Myocyte (in vitro differentiated cells): ENCODE measurements at regions not wholly inside any gene's neighbourhood (a gene's known extent, or its start where the extent isn't known, plus 50 kb on each side); places are given as distances from the start of the nearest gene placed in this dataset. TPM values are rescaled to one million over a fixed set of nuclear protein-coding genes. Genes with fewer than 3 reads are reported as not detected.

Experiments used
- microRNA-seq: library from miRNA; unstranded; fragments of <30 nt; microRNA quantifications from one replicate; pipeline ENCODE4, GENCODE V29; 2016

Small RNAs in the stretch of these regions (microRNA-seq; reads per million reads assigned to microRNA genes)
- gene MIR320D2, result not detected
